ENCODE measurements at regions not wholly inside any gene's neighbourhood (a gene's known extent, or its start where the extent isn't known, plus 50 kb on each side); places are given as distances from the start of the nearest gene placed in this dataset.

GRCh38 chr6:92522589-92522988, 896.8 kb downstream of the EPHA7 start:
- H3K4me3 ChIP-seq (ENCODE audit: low read length): no peak overlapping the region
- no peak overlapping the region for H3K27ac ChIP-seq (ENCODE audit: low read length)
- H3F3A ChIP-seq (ENCODE audit: insufficient read depth, low read length, poor library complexity, severe bottlenecking): no peaks in the 10 kb centered on the region
- H2AFZ ChIP-seq (ENCODE audit: low read depth, low read length): no peak overlapping the region
- no peaks in the 10 kb centered on the region for H3K79me2 ChIP-seq (replicated peaks; ENCODE audit: insufficient read depth, low read length)
- no peaks in the 10 kb centered on the region for H3K36me3 ChIP-seq (ENCODE audit: insufficient read depth, low read length)
- TF ChIP-seq RAD21 (conservative IDR thresholded peaks at IDR 0.05) (no peak), EP300 (conservative IDR thresholded peaks at IDR 0.05; ENCODE audit: poor library complexity, severe bottlenecking) (no peak), TAF1 (IDR thresholded peaks at IDR 0.05; ENCODE audit: low read depth) (no peak), EZH2 (IDR thresholded peaks at IDR 0.05; ENCODE audit: borderline replicate concordance, insufficient read depth, low read length, poor library complexity, severe bottlenecking) (no peak), MXI1 (conservative IDR thresholded peaks at IDR 0.05; ENCODE audit: poor library complexity, severe bottlenecking) (no peak), POLR2AphosphoS5 (IDR thresholded peaks at IDR 0.05) (no peak), SMC3 (conservative IDR thresholded peaks at IDR 0.05; ENCODE audit: poor library complexity) (no peak), REST (IDR thresholded peaks at IDR 0.05; ENCODE audit: borderline replicate concordance) (no peak), CTCF (IDR thresholded peaks at IDR 0.05; ENCODE audit: poor library complexity, severe bottlenecking) (no peak)
- no peaks in the 10 kb centered on the region for H3K9me2 ChIP-seq (ENCODE audit: insufficient read depth, low read length)
- no peaks in the 10 kb centered on the region for H3K27me3 ChIP-seq (ENCODE audit: insufficient read depth, low read depth, low read length)
- H3K9ac ChIP-seq (ENCODE audit: low read length): no peak overlapping the region
- H3K9me3 ChIP-seq (ENCODE audit: low read length): no peaks in the 10 kb centered on the region
- H3K4me2 ChIP-seq (ENCODE audit: low read length): no peak overlapping the region
- H4K20me1 ChIP-seq (ENCODE audit: insufficient read depth): no peaks in the 10 kb centered on the region

GRCh38 chr6:92521553-92521952, 897.8 kb downstream of the EPHA7 start:
- H3K4me3 ChIP-seq (ENCODE audit: low read length): no peak overlapping the region
- H3K9me3 ChIP-seq (ENCODE audit: low read length): no peaks in the 10 kb centered on the region
- no peaks in the 10 kb centered on the region for H4K20me1 ChIP-seq (ENCODE audit: insufficient read depth)
- no peak overlapping the region for H3K9ac ChIP-seq (ENCODE audit: low read length)
- no peaks in the 10 kb centered on the region for H3K79me2 ChIP-seq (replicated peaks; ENCODE audit: insufficient read depth, low read length)
- H3K9me2 ChIP-seq (ENCODE audit: insufficient read depth, low read length): no peaks in the 10 kb centered on the region
- H3K4me2 ChIP-seq (ENCODE audit: low read length): no peak overlapping the region
- no peaks in the 10 kb centered on the region for H3K36me3 ChIP-seq (ENCODE audit: insufficient read depth, low read length)
- H2AFZ ChIP-seq (ENCODE audit: low read depth, low read length): no peak overlapping the region
- no peaks in the 10 kb centered on the region for H3F3A ChIP-seq (ENCODE audit: insufficient read depth, low read length, poor library complexity, severe bottlenecking)
- no peak overlapping the region for H3K27ac ChIP-seq (ENCODE audit: low read length)
- TF ChIP-seq POLR2AphosphoS5 (IDR thresholded peaks at IDR 0.05): no peak
- no peak for TF ChIP-seq REST (IDR thresholded peaks at IDR 0.05; ENCODE audit: borderline replicate concordance)
- TF ChIP-seq TAF1 (IDR thresholded peaks at IDR 0.05; ENCODE audit: low read depth): no peak
- no peak for TF ChIP-seq EP300 (conservative IDR thresholded peaks at IDR 0.05; ENCODE audit: poor library complexity, severe bottlenecking)
- TF ChIP-seq RAD21 (conservative IDR thresholded peaks at IDR 0.05): no peak
- no peak for TF ChIP-seq MXI1 (conservative IDR thresholded peaks at IDR 0.05; ENCODE audit: poor library complexity, severe bottlenecking)
- no peak for TF ChIP-seq EZH2 (IDR thresholded peaks at IDR 0.05; ENCODE audit: borderline replicate concordance, insufficient read depth, low read length, poor library complexity, severe bottlenecking)
- TF ChIP-seq CTCF (IDR thresholded peaks at IDR 0.05; ENCODE audit: poor library complexity, severe bottlenecking): no peak
- no peak for TF ChIP-seq SMC3 (conservative IDR thresholded peaks at IDR 0.05; ENCODE audit: poor library complexity)
- H3K27me3 ChIP-seq (ENCODE audit: insufficient read depth, low read depth, low read length): no peaks in the 10 kb centered on the region
